ENCODE measurements at regions not wholly inside any gene's neighbourhood (a gene's known extent, or its start where the extent isn't known, plus 50 kb on each side); places are given as distances from the start of the nearest gene placed in this dataset.

GRCh38 chr12:53825246-53826081 lies 73.7 kb upstream of the CISTR start:
- CTCF ChIA-PET = interaction anchor here (0.6 kb wide), 1 partner anchor 50 kb away, joined by 3 read pairs; no protein-coding TSS in a partner anchor
- POLR2A ChIA-PET = no interaction called here
- Histone ChIP-seq H3K4me3 (ENCODE audit: low read depth, low read length) (no peak overlapping the region), H3K27ac (ENCODE audit: low read depth, low read length) (no peak overlapping the region), H3K27me3 (ENCODE audit: control insufficient read depth, insufficient read depth, low read length) (peaks cover 2% of the 10 kb centered on the region), H3K9me3 (ENCODE audit: control insufficient read depth, insufficient read depth, low read length) (no peaks in the 10 kb centered on the region)
- no peak for TF ChIP-seq CTCF (IDR thresholded peaks at IDR 0.05; ENCODE audit: low read depth, low read length)
- DNase-seq (ENCODE audit: low read depth, low spot score) = no peak

- Histone ChIP-seq H3K9me3 (ENCODE audit: control insufficient read depth, insufficient read depth, low read length) (no peaks in the 10 kb centered on the region), H3K4me3 (ENCODE audit: low read depth, low read length) (no peak overlapping the region), H3K27ac (ENCODE audit: low read depth, low read length) (no peak overlapping the region), H3K27me3 (ENCODE audit: control insufficient read depth, insufficient read depth, low read length) (peaks cover 2% of the 10 kb centered on the region)
- TF ChIP-seq CTCF (IDR thresholded peaks at IDR 0.05; ENCODE audit: low read depth, low read length) = no peak
- no peak for DNase-seq (ENCODE audit: low read depth, low spot score)
- ChIA-PET CTCF (no interaction called here), POLR2A (no interaction called here)
Measured at GRCh38 chr12:53827306-53827705, 75.5 kb upstream of the CISTR start.

GRCh38 chr12:53828598-53828997 lies 76.8 kb upstream of the CISTR start:
- no peak overlapping the region for H3K27ac ChIP-seq (ENCODE audit: low read depth, low read length)
- H3K4me3 ChIP-seq (ENCODE audit: low read depth, low read length) = no peak overlapping the region
- ChIA-PET POLR2A (no interaction called here), CTCF (no interaction called here)
- peaks cover 14% of the 10 kb centered on the region for H3K27me3 ChIP-seq (ENCODE audit: control insufficient read depth, insufficient read depth, low read length)
- no peak for DNase-seq (ENCODE audit: low read depth, low spot score)
- TF ChIP-seq CTCF (IDR thresholded peaks at IDR 0.05; ENCODE audit: low read depth, low read length) = no peak
- no peaks in the 10 kb centered on the region for H3K9me3 ChIP-seq (ENCODE audit: control insufficient read depth, insufficient read depth, low read length)

- no peak for DNase-seq (ENCODE audit: low read depth, low spot score)
- Histone ChIP-seq H3K9me3 (ENCODE audit: control insufficient read depth, insufficient read depth, low read length) (no peaks in the 10 kb centered on the region), H3K27me3 (ENCODE audit: control insufficient read depth, insufficient read depth, low read length) (peaks cover 15% of the 10 kb centered on the region), H3K4me3 (ENCODE audit: low read depth, low read length) (no peak overlapping the region), H3K27ac (ENCODE audit: low read depth, low read length) (no peak overlapping the region)
- TF ChIP-seq CTCF (IDR thresholded peaks at IDR 0.05; ENCODE audit: low read depth, low read length) = no peak
- ChIA-PET POLR2A (no interaction called here), CTCF (no interaction called here)
Measured at GRCh38 chr12:53829130-53829819, 77.5 kb upstream of the CISTR start.

GRCh38 chr12:53830631-53831030 lies 78.9 kb upstream of the CISTR start:
- ChIA-PET CTCF (interaction anchor here (0.6 kb wide), 1 partner anchor 12 kb away, joined by 3 read pairs; no protein-coding TSS in a partner anchor), POLR2A (no interaction called here)
- no peak for DNase-seq (ENCODE audit: low read depth, low spot score)
- TF ChIP-seq CTCF (IDR thresholded peaks at IDR 0.05; ENCODE audit: low read depth, low read length) = no peak
- no peaks in the 10 kb centered on the region for H3K9me3 ChIP-seq (ENCODE audit: control insufficient read depth, insufficient read depth, low read length)
- no peak overlapping the region for H3K27ac ChIP-seq (ENCODE audit: low read depth, low read length)
- H3K27me3 ChIP-seq (ENCODE audit: control insufficient read depth, insufficient read depth, low read length) = peaks cover 21% of the 10 kb centered on the region
- H3K4me3 ChIP-seq (ENCODE audit: low read depth, low read length) = no peak overlapping the region
